Neutrophil (primary cell): ENCODE measurements at regions not wholly inside any gene's neighbourhood (a gene's known extent, or its start where the extent isn't known, plus 50 kb on each side); places are given as distances from the start of the nearest gene placed in this dataset.

Experiments used
- H3K27ac ChIP-seq: fragments of 200-600 bp; sonication (generic); 2 replicates; pipeline ENCODE4 v1.5.1; 2016; ENCODE audit warnings: mild to moderate bottlenecking, moderate library complexity
- H3K27me3 ChIP-seq: fragments of 200-600 bp; sonication (generic); 2 replicates; pipeline ENCODE4 v1.6.0; 2016; ENCODE audit warnings: mild to moderate bottlenecking
- H3K36me3 ChIP-seq: fragments of 200-600 bp; sonication (generic); 2 replicates; pipeline ENCODE4 v1.5.1; 2017
- H3K4me1 ChIP-seq, 2 experiments: fragments of 200-600 bp in 1 of 2; sonication (generic) in 1 of 2; 1 replicate in 1 of 2; 2 replicates in 1 of 2; pipeline versions ENCODE4 v1.5.1 to v1.6.1; 2013 to 2016; ENCODE audit warnings: low read depth in 1 of 2, low read length in 1 of 2, mild to moderate bottlenecking in 1 of 2, moderate library complexity in 1 of 2; ENCODE audit not compliant: control insufficient read depth in 1 of 2, insufficient read depth in 1 of 2
- H3K4me3 ChIP-seq, 2 experiments: fragments of 200-600 bp in 1 of 2; sonication (generic) in 1 of 2; 1 replicate in 1 of 2; 2 replicates in 1 of 2; pipeline ENCODE4 v1.5.1; 2013 to 2016; ENCODE audit warnings: low read depth in 1 of 2, low read length in 1 of 2, mild to moderate bottlenecking in 1 of 2, moderate library complexity in 1 of 2
- H3K9me3 ChIP-seq: fragments of 200-600 bp; sonication (generic); 2 replicates; pipeline ENCODE4 v1.5.1; 2016
- TF ChIP-seq, protein P1 (sequence below): fragments of 200-600 bp; sonication (generic); IDR thresholded peaks from 2 replicates; pipeline ENCODE4 v1.5.1; 2016; ENCODE audit warnings: antibody characterized with exemption

DNA sequence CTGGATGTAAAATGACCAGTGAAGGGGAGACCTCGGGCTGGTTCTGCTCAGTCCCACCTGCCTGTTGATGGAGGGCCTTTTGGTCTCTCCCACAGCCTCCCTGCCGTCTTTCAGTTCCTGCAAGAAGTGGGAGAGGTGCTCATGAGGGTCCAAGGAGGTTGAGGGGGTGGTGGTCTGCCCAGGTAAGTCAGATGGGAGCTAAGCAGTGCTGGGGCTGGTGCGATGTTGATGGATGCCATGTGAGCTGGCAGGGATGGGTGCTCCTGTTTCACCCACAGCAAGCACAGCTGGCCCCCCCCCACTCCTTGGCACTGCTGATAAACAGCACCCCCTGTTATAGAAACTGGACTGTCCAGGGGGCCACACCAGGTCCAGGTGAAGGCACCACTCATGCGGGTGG, 145.6 kb downstream of the NSG2 start:
- H3K9me3 ChIP-seq = no peaks in the 10 kb centered on the region
- TF ChIP-seq, protein P1, sequence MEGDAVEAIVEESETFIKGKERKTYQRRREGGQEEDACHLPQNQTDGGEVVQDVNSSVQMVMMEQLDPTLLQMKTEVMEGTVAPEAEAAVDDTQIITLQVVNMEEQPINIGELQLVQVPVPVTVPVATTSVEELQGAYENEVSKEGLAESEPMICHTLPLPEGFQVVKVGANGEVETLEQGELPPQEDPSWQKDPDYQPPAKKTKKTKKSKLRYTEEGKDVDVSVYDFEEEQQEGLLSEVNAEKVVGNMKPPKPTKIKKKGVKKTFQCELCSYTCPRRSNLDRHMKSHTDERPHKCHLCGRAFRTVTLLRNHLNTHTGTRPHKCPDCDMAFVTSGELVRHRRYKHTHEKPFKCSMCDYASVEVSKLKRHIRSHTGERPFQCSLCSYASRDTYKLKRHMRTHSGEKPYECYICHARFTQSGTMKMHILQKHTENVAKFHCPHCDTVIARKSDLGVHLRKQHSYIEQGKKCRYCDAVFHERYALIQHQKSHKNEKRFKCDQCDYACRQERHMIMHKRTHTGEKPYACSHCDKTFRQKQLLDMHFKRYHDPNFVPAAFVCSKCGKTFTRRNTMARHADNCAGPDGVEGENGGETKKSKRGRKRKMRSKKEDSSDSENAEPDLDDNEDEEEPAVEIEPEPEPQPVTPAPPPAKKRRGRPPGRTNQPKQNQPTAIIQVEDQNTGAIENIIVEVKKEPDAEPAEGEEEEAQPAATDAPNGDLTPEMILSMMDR = no peak

DNA sequence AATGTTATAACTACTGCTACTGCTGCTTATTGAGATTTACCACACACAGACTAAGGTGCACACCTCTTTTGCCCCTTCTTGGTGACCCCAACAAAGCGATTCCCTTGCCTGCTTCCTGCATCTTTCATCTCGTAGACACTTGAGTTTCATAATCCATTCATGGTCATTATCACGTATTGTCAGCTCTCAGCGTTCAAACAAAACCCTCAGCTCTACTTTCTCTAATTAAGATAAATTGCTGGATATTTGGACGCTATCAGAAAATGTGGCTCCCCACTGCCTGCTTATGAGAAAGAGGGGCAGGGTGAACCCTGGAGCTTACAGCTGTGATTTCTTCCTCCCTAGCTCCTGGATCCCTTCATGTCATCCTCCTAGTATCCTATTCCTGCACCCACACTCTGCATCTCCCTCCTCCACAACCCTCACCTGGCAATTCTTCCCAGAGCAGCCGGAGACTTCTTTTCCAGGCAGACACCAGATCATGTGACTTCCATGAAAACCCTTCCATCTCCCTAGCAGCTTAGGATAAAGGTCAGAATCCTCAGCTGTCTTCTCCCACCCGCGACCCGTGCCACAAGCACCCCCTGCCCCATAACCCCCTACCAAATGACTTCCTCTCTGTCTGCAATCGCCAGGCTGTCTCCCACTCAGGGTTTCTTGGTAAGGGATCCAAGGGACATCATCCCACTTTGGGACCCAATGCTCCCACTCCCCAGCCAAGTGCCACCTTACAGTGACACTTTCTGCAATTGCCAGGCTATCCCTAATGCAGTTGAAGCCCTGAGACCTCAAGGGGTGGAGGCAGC, 146.5 kb downstream of the NSG2 start:
- no peak overlapping the region for H3K27ac ChIP-seq
- no peaks in the 10 kb centered on the region for H3K36me3 ChIP-seq
- no peaks in the 10 kb centered on the region for H3K4me1 ChIP-seq
- TF ChIP-seq, protein P1 = no peak
- no peak overlapping the region for H3K4me3 ChIP-seq
- H3K27me3 ChIP-seq = no peaks in the 10 kb centered on the region
- H3K9me3 ChIP-seq = no peaks in the 10 kb centered on the region

More for the DNA sequence above, 145.6 kb downstream of the NSG2 start:
- H3K27me3 ChIP-seq = no peaks in the 10 kb centered on the region
- H3K4me3 ChIP-seq = no peak overlapping the region
- H3K36me3 ChIP-seq = no peaks in the 10 kb centered on the region
- H3K27ac ChIP-seq = no peak overlapping the region
- H3K4me1 ChIP-seq = no peaks in the 10 kb centered on the region

DNA sequence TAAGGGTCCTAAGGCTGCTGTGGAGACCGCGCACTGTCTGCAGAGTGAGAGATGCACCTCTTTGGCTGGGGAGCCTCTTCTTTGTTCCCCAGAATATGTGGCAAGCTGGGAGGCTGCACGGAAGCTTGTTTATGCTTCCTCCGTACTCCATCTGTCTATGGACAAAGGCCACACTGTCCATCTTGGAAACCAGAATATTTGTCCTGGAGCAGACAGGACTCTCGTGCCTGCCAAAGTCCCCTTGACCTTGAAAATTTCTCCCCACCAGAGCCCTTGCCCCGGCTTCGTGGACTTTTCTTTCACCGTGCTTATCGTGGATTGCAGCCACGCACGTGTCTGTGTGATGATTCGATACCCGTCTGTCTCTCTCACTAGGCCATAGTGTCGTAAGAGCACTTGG, 147.4 kb downstream of the NSG2 start:
- no peaks in the 10 kb centered on the region for H3K4me1 ChIP-seq
- no peak overlapping the region for H3K4me3 ChIP-seq
- no peaks in the 10 kb centered on the region for H3K27me3 ChIP-seq
- no peak overlapping the region for H3K27ac ChIP-seq
- no peaks in the 10 kb centered on the region for H3K9me3 ChIP-seq
- H3K36me3 ChIP-seq = no peaks in the 10 kb centered on the region
- TF ChIP-seq, protein P1 = no peak

DNA sequence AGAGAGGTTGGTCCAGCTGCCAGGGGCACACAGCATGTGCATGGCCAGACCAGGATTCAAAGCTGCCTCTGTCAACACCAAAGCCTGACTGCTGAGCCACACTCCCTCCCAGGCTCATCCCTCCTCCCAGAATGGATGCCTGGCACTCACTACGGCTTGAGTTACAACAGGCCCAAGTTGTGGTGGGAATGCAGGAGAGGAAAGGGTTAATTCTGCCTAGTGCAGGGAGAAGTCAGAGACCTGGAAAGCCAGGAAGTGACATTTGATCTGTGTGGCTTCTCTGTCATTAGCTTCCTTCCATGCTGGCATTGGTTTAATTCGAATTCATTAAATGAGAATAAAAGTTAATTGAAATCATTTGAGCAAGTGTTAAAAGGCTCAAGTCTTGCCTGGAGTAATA, 150.0 kb downstream of the NSG2 start:
- no peaks in the 10 kb centered on the region for H3K27me3 ChIP-seq
- no peak overlapping the region for H3K27ac ChIP-seq
- no peak overlapping the region for H3K4me3 ChIP-seq
- H3K9me3 ChIP-seq = no peaks in the 10 kb centered on the region
- TF ChIP-seq, protein P1 = no peak
- no peaks in the 10 kb centered on the region for H3K4me1 ChIP-seq
- no peaks in the 10 kb centered on the region for H3K36me3 ChIP-seq

DNA sequence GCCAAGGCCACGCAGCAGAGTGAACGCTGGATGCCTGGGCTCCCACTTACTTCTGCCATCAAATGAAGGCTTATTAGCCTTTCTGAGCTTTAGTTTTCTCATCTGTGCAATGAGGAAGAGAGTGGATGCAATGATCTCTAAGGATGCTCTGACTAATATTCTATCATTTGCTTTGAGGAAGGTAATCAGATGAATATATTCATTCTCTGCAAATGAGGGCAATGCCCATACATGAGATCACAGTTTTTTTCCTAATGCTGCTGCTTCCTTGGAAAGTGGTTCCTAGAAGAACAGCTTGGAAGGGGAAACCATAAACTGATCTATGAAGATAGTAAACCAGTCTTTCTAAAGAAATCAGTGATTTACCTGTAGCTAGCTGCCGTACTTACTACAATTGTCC, 152.4 kb downstream of the NSG2 start:
- Histone ChIP-seq H3K4me3 (no peak overlapping the region), H3K4me1 (no peaks in the 10 kb centered on the region), H3K27me3 (no peaks in the 10 kb centered on the region), H3K9me3 (no peaks in the 10 kb centered on the region), H3K27ac (no peak overlapping the region), H3K36me3 (no peaks in the 10 kb centered on the region)
- TF ChIP-seq, protein P1 = no peak
